Urinary bladder (tissue), 3 donors: ENCODE measurements at regions not wholly inside any gene's neighbourhood (a gene's known extent, or its start where the extent isn't known, plus 50 kb on each side); places are given as distances from the start of the nearest gene placed in this dataset.

Experiments
- DNase-seq: peaks from one replicate; pipeline ENCODE4 v3.0.0-alpha.2; 2015; ENCODE audit errors: extremely low spot score
- H3K27ac ChIP-seq: one replicate; pipeline ENCODE4 v1.5.1; 2013; ENCODE audit warnings: low read depth, mild to moderate bottlenecking, moderate library complexity
- H3K36me3 ChIP-seq: one replicate; pipeline ENCODE4 v1.6.1; 2013; ENCODE audit warnings: mild to moderate bottlenecking, moderate library complexity; ENCODE audit not compliant: insufficient read depth
- H3K4me1 ChIP-seq: one replicate; pipeline ENCODE4 v1.6.1; 2013; ENCODE audit warnings: mild to moderate bottlenecking, moderate library complexity; ENCODE audit not compliant: insufficient read depth
- H3K4me3 ChIP-seq: one replicate; pipeline ENCODE4 v1.5.1; 2013; ENCODE audit warnings: low read depth, low read length
- whole genome bisulfite sequencing: extraction: QIAGEN DNeasy Blood & Tissue Kit; methylation state at CpG from one replicate; pipeline ENCODE4 v1.1.7; 2013; 5-methylcytosine and 5-hydroxymethylcytosine counted together
- donor health status: healthy with polysubstance abuse.
- donor health status: healthy.

DNA sequence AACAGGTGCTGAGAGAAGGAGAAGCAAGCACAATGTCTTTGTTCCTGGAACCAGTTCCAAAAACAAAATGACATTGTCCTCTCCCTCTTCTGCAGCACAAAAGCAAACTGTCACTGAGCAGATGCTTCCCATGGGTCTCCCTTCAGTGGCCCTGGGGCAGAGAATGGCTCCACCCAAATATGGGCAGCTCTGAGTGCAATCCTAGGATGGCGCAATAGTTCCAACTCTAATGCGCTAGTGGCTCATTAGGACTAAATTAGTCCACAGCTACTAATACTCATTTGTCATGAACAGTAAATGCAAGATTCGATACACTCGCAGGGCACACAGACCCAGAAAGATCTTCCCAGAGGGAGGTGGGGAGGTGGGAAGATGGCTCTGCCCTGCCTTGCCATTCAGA, 205.2 kb upstream of the CHAC2 start:
- Histone ChIP-seq H3K27ac (no peak overlapping the region), H3K36me3 (no peaks in the 10 kb centered on the region), H3K4me3 (no peak overlapping the region), H3K4me1 (no peaks in the 10 kb centered on the region)
- no peak for DNase-seq
- WGBS, result 96% methylated on average over 4 of the region's 4 CpGs

DNA sequence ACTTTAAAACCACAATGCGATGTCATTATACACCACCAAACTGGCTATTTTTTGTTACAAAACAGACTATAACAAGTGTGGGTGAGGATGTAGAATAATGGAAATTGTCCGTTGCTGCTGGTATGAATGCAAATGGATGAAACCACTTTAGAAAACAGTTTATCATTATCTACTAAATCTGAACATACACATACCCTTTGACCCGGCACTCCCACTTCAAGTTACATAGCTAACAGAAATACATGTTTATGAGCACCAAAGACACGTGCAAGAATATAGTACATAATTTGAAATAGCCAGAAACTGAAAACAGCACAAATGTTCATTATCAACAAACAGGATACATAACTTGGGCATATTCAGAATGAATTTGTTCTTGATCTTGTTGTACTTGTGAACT, 206.4 kb upstream of the CHAC2 start:
- 84% methylated on average over 4 of the region's 4 CpGs for WGBS
- Histone ChIP-seq H3K27ac (no peak overlapping the region), H3K4me1 (no peaks in the 10 kb centered on the region), H3K36me3 (no peaks in the 10 kb centered on the region), H3K4me3 (no peak overlapping the region)
- DNase-seq, result no peak

DNA sequence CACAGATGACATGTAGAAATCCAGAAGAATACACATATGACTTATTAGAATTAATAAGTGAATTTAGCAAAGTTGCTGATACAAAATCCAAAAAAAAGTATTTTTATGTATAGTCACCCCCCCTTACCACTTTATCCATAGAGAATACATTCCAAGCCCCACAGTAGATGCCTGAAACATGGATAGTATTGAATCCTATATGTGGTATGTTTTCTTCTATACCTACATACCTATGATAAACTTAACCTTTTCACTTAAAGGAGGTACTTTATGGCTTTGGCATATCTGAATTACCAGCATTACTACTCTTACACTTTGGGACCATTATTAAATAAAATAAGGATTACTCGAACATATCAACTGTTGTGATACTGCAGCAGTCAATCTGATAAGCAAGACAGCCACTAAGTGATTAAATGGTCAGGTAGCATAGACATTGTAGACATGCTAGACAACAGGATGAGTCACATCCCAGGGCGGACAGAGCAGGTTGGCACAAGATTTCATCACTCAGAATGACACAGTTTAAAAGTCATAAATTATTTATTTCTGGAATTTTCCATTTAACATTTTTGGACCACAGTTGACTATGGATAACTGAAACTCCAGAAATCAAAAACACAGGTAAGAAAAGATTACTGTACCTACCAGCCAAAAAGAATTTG, 208.2 kb upstream of the CHAC2 start:
- Histone ChIP-seq H3K4me3 (no peak overlapping the region), H3K36me3 (no peaks in the 10 kb centered on the region), H3K4me1 (no peaks in the 10 kb centered on the region), H3K27ac (no peak overlapping the region)
- WGBS, result 78% methylated on average over 2 of the region's 2 CpGs
- DNase-seq, result no peak

DNA sequence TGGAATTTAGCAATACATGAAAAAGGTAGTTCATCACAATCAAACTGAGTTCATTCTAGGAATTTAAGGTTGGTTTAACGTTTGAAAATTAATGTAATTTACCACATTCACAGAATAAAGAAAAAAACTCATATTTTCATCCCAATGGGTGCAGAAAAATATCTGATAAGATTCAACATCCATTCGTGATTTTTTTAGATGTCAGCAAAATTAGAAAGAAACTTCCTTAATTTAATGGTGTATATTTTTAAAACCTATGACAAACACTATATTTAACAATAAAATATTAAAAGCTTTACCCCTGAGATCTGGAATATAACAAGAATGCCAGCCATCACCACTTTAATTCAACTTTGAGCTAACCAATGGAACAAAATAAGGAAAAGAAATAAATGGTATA, 208.7 kb upstream of the CHAC2 start:
- Histone ChIP-seq H3K27ac (no peak overlapping the region), H3K36me3 (no peaks in the 10 kb centered on the region), H3K4me1 (no peaks in the 10 kb centered on the region), H3K4me3 (no peak overlapping the region)
- WGBS, result 78% methylated on average over 2 of the region's 2 CpGs
- DNase-seq, result no peak

DNA sequence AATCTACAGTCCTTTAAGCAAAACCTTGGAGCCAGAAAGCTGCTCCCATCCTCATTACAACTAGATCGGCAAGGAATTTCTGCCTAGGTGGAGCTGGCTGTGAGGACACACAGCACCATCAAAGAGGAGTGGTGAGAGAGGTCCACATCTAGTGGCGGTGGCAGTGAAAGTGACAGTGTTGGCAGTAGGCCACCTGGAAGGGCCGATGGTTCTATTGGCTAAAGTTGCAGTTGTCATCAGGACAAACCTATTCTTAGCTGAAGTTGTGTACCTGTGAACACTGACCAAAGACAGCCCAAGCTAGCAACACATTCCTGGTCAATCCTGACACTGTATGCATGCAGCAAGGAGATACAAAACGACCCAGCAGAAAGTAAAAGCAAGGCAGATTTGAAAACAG, 218.1 kb upstream of the CHAC2 start:
- H3K36me3 ChIP-seq, result no peaks in the 10 kb centered on the region
- H3K4me3 ChIP-seq, result no peak overlapping the region
- 79% methylated on average over 4 of the region's 4 CpGs for WGBS
- H3K4me1 ChIP-seq, result no peaks in the 10 kb centered on the region
- no peak for DNase-seq
- no peak overlapping the region for H3K27ac ChIP-seq

DNA sequence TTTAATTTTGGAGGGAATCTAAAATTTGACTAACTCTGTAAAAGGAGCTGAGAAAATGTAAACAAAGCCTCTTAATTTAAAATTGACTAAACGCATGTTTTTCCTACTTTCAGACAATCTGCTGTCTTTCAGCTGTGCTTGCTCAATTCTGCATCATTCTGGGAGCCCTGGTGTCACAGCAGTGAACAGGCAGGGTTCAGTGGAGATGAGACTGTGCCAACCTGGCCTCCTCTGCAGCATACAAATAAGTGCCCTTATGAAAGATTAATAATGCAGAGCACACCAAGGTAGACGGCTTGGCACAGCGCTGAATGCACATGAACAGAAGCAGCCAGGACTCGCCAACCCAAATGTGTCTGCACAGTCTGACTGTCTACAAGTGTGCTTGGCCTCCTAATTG, 222.0 kb upstream of the CHAC2 start:
- no peak for DNase-seq
- Histone ChIP-seq H3K4me1 (no peaks in the 10 kb centered on the region), H3K36me3 (no peaks in the 10 kb centered on the region), H3K27ac (no peak overlapping the region), H3K4me3 (no peak overlapping the region)
- 82% methylated on average over 4 of the region's 4 CpGs for WGBS

DNA sequence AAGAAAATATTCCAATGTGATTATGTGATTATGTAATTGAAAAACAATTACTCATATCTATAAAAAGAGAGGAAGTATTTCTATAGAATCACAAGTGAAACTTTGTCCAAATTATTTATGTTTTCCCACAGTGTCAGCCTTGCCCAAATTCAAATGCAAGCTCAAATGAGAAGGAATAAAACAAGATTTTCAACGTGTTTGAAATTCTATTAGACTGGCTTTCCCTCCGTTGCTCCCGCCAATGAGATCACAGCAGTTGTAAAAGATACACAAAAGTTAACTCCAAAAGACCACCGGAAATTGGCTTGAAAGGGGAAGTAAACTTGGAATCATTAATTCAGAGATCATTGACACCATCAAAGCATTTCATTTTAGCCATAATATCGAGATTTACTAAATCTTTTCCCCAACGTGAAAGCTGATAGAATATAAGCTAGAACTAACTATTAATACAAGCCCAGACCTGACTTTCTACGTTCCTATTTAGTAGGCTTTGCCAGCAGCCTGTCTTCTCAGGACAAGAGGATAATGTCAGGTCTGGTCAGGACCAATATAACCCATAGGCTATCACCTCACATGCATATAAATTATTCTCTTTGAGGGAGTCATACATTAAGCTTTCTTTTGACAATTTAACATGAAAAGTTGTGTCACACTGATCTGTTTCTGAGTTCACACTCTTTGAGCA, 222.6 kb upstream of the CHAC2 start:
- H3K27ac ChIP-seq, result no peak overlapping the region
- WGBS, result 61% methylated on average over 7 of the region's 7 CpGs
- DNase-seq, result no peak
- H3K4me3 ChIP-seq, result no peak overlapping the region
- H3K4me1 ChIP-seq, result no peaks in the 10 kb centered on the region
- no peaks in the 10 kb centered on the region for H3K36me3 ChIP-seq

DNA sequence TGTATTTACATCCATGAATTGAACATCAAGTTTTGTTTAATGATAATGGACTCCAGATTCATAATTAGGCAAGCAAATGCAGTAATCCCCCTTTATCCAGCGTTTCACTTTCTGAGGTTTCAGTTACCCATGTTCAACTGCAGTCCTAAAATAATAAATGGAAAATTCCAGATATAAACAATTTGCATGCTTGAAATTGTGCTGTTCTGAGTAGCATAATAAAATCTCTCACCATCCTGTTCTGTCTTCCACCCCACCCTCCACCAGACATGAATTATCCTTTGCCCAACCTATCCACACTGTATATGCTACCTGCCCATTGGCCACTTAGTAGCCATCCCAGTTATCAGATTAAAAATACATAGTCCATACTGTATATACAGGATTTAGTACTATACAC, 224.5 kb upstream of the CHAC2 start:
- 65% methylated on average over 1 of the region's 1 CpG for WGBS
- Histone ChIP-seq H3K36me3 (no peaks in the 10 kb centered on the region), H3K4me1 (no peaks in the 10 kb centered on the region), H3K27ac (no peak overlapping the region), H3K4me3 (no peak overlapping the region)
- no peak for DNase-seq

DNA sequence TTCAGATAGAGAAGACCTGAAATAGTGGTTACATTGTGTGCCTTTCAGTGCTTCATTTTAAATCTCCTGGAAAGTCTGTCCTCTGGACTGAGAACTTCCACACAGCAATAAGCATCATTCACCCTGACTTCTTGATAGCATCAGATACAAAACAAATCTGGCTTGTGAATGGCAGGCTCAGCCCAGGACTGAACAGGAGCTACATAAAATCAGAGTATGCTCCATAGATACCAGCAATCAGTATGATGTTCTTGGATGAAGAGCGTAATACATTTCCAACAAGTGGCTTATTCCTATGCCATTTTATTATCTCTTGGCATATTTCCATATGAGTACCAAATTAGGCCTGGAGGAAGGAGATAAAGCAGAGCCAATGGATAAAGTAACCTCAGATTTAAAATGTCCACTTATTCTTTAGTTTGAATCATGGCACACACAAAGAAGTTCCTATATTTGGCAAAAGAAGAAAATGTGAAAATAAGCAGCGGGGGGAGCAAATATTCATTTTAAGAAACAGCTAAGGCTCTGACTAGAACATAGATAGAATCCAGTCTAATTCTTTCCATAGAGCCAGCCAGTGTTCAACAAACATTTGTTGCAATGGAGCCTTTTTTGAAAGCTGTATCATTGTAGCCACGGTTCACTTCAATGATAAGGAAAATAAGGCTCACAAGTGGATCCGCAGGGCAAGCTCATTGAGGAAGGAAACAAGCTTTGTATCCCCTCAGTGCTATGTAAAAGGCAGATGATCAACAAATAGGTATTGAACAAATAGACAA, 230.8 kb upstream of the CHAC2 start:
- H3K4me1 ChIP-seq, result no peaks in the 10 kb centered on the region
- H3K27ac ChIP-seq, result no peak overlapping the region
- no peaks in the 10 kb centered on the region for H3K36me3 ChIP-seq
- DNase-seq, result no peak
- 61% methylated on average over 4 of the region's 4 CpGs for WGBS
- no peak overlapping the region for H3K4me3 ChIP-seq

DNA sequence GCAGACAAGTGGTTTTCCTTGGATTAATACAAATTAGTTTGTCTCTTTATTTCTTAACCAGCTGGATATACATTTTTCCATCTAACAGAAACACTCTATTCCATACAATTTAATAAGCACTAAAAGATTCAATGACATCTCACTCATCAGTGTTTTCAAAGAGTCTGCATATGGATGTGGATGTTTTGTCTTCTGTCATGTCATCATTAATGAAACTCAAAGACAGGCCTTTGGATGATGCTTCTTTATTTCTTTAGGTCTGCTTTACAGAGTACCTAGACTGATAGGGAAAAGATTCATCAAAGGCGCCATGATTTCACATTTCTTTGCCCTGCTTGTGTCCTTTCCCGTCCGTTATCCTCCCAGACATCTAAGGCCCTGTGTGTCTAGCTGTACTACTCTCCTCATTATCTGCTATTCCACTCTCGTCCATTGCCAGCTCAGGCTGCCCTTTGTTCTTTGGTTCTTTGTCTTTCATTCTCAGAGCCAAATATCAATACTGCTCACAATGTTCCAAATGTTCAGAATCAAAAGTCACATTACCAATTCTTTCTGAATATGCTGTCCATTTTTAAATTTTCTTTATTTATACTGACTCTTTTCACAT, 232.3 kb upstream of the CHAC2 start:
- DNase-seq, result no peak
- Histone ChIP-seq H3K4me1 (no peaks in the 10 kb centered on the region), H3K27ac (no peak overlapping the region), H3K4me3 (no peak overlapping the region), H3K36me3 (no peaks in the 10 kb centered on the region)
- 88% methylated on average over 4 of the region's 4 CpGs for WGBS

DNA sequence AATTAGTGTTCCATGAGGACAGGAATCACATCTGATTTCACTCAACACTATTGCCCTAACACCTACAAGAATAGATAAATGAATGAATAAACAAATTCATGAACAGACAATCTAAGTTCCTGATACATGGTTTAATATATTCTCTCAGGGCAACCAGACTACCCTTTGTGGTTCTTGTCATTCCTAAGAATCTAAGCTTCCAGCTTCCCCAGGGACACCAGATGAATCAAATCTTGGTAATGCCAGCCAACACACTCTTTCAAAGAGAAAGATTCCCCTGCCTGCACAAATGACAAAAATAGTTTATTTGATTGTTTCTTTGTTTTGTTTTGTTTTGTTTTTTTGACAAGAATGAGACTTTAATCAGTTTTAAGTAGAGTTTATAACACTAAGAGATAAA, 237.5 kb upstream of the CHAC2 start:
- Histone ChIP-seq H3K4me3 (no peak overlapping the region), H3K36me3 (no peaks in the 10 kb centered on the region), H3K27ac (no peak overlapping the region), H3K4me1 (no peaks in the 10 kb centered on the region)
- DNase-seq, result no peak

DNA sequence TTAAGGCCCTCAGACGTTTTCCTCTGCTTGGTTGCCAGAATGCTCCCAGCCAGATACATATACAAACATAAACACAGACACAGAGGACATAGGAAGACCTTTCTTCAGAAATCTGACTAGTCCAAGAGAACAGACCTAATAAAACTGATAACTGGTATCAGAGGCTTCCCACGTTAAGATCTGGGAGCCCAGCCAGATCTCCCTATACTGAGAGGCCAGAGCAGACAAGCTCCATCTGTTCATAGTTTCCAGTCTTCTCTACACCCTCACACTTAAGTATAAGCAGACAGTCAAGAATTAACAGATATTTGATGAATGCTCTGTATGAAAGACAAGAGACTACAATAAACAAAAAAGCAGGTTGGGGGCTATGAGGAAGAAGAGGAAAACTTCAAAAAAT, 240.5 kb upstream of the CHAC2 start:
- Histone ChIP-seq H3K4me3 (no peak overlapping the region), H3K36me3 (no peaks in the 10 kb centered on the region), H3K27ac (no peak overlapping the region), H3K4me1 (no peaks in the 10 kb centered on the region)
- WGBS, result 24% methylated on average over 2 of the region's 2 CpGs
- no peak for DNase-seq

DNA sequence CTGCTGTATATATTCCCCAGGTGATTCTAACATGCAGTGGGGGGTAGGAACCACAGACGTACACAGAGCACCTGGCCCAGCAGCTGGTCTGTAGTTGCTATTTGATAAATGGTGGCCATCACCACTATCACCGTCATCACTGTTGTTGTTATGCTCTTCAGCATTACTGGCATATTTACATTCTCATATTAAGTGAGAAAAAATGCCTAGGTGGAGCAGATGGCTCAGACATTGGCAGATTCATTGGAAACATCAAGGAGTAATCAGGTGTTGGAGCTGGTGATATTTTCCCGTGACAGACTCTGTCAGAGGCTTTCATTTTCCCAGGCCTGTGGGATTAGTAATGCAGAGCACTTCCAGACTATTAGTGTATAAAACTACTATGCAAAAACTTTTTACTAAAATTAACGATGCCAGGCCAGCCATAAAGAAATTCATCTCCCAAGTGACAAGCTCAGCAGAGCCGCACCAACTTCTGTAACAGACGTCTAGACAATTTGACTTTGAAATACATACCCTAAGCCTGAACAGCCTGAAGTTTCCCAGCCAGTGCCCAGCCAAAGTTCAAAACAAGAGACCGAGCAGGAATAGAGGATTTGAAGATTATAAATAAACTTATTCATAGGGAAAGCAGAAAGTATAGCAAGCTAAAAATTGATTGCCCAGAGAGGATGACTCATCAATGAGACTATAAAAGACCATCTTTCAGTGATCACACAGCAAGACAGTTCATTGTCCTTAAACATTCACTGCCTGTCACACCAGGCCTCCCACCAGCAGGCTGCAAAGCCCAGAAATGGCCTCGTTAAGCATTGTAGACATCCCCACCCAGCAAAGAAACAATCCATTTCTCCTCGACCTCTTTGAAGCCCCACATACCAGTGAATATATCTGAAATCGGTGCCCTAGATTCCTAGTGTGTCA, 247.4 kb upstream of the CHAC2 start:
- H3K27ac ChIP-seq, result no peak overlapping the region
- no peaks in the 10 kb centered on the region for H3K4me1 ChIP-seq
- no peaks in the 10 kb centered on the region for H3K36me3 ChIP-seq
- no peak for DNase-seq
- no peak overlapping the region for H3K4me3 ChIP-seq
- 50% methylated on average over 10 of the region's 10 CpGs for WGBS
